Ascending aorta (tissue), 2 donors: ENCODE measurements at regions not wholly inside any gene's neighbourhood (a gene's known extent, or its start where the extent isn't known, plus 50 kb on each side); places are given as distances from the start of the nearest gene placed in this dataset.

Source experiments
- DNase-seq, 2 donors: peaks; one replicate each; pipeline ENCODE4 v3.0.0-alpha.2; 2019; ENCODE audit warnings: low spot score in 2 of 2
- H3K27ac ChIP-seq, 2 donors: fragments of 200-600 bp; sonication (generic); one replicate each; pipeline ENCODE4 v1.5.1; 2016 to 2017; ENCODE audit warnings: mild to moderate bottlenecking in 1 of 2
- H3K27me3 ChIP-seq: fragments of 200-600 bp; sonication (generic); one replicate; pipeline ENCODE4 v1.5.1; 2017
- H3K36me3 ChIP-seq, 2 donors: fragments of 200-600 bp; sonication (generic); one replicate each; pipeline ENCODE4 v1.5.1; 2016
- H3K4me1 ChIP-seq, 2 donors: fragments of 200-600 bp; sonication (generic); one replicate each; pipeline ENCODE4 v1.5.1; 2016 to 2017; ENCODE audit warnings: mild to moderate bottlenecking in 1 of 2
- H3K4me3 ChIP-seq, 2 donors: fragments of 200-600 bp; sonication (generic); one replicate each; pipeline ENCODE4 v1.5.1; 2016 to 2017; ENCODE audit warnings: mild to moderate bottlenecking in 1 of 2
- H3K9me3 ChIP-seq, 2 donors: fragments of 200-600 bp; sonication (generic); one replicate each; pipeline ENCODE4 v1.5.1; 2016
- CTCF ChIP-seq, 3 experiments: fragments of 200-600 bp in 2 of 3; fragments of 450-650 bp in 1 of 3; sonication (generic) in 2 of 3; IDR thresholded peaks; one replicate each; pipeline ENCODE4 v1.5.1; 2016 to 2019; ENCODE audit warnings: antibody characterized with exemption in 3 of 3, mild to moderate bottlenecking in 1 of 3, moderate library complexity in 1 of 3
- intact Hi-C: fragments of 100-400 bp; cut with DNase I; formaldehyde crosslinking; loops from one replicate; pipeline ENCODE4 v1.15.1; 2023

- no peak overlapping the region for H3K27ac ChIP-seq
- no peak for TF ChIP-seq CTCF (IDR thresholded peaks at IDR 0.05)
- H3K27me3 ChIP-seq: no peaks in the 10 kb centered on the region
- no peak for DNase-seq
- H3K4me1 ChIP-seq: no peaks in the 10 kb centered on the region
- no peaks in the 10 kb centered on the region for H3K9me3 ChIP-seq
- no peaks in the 10 kb centered on the region for H3K36me3 ChIP-seq
- H3K4me3 ChIP-seq: no peak overlapping the region
- intact Hi-C loops: no loop called here
Measured at GRCh38 chr15:38879909-38880471, 315.4 kb upstream of the RASGRP1 start.

- H3K4me3 ChIP-seq: no peak overlapping the region
- TF ChIP-seq CTCF (IDR thresholded peaks at IDR 0.05): no peak
- no peaks in the 10 kb centered on the region for H3K27me3 ChIP-seq
- H3K27ac ChIP-seq: no peak overlapping the region
- DNase-seq: no peak
- H3K4me1 ChIP-seq: no peaks in the 10 kb centered on the region
- H3K9me3 ChIP-seq: no peaks in the 10 kb centered on the region
- intact Hi-C loops: no loop called here
- no peaks in the 10 kb centered on the region for H3K36me3 ChIP-seq
Measured at GRCh38 chr15:38882221-38882620, 317.6 kb upstream of the RASGRP1 start.

GRCh38 chr15:38883987-38884386 is 319.4 kb upstream of the RASGRP1 start:
- no peak for DNase-seq
- Histone ChIP-seq H3K36me3 (no peaks in the 10 kb centered on the region), H3K4me1 (no peaks in the 10 kb centered on the region), H3K9me3 (no peaks in the 10 kb centered on the region), H3K27ac (no peak overlapping the region), H3K27me3 (no peaks in the 10 kb centered on the region), H3K4me3 (no peak overlapping the region)
- intact Hi-C loops: no loop called here
- no peak for TF ChIP-seq CTCF (IDR thresholded peaks at IDR 0.05)

- no peaks in the 10 kb centered on the region for H3K4me1 ChIP-seq
- H3K36me3 ChIP-seq: no peaks in the 10 kb centered on the region
- no peaks in the 10 kb centered on the region for H3K27me3 ChIP-seq
- no peaks in the 10 kb centered on the region for H3K9me3 ChIP-seq
- TF ChIP-seq CTCF (IDR thresholded peaks at IDR 0.05): no peak
- intact Hi-C loops: no loop called here
- H3K27ac ChIP-seq: no peak overlapping the region
- DNase-seq: no peak
- no peak overlapping the region for H3K4me3 ChIP-seq
Measured at GRCh38 chr15:38885001-38885400, 320.4 kb upstream of the RASGRP1 start.

- no peak for DNase-seq
- Histone ChIP-seq H3K27me3 (no peaks in the 10 kb centered on the region), H3K27ac (no peak overlapping the region), H3K4me1 (no peaks in the 10 kb centered on the region), H3K9me3 (no peaks in the 10 kb centered on the region), H3K36me3 (no peaks in the 10 kb centered on the region), H3K4me3 (no peak overlapping the region)
- intact Hi-C loops: no loop called here
- no peak for TF ChIP-seq CTCF (IDR thresholded peaks at IDR 0.05)
Measured at GRCh38 chr15:38885471-38885952, 320.9 kb upstream of the RASGRP1 start.
